Esophagus squamous epithelium (tissue), 4 donors: ENCODE measurements at regions not wholly inside any gene's neighbourhood (a gene's known extent, or its start where the extent isn't known, plus 50 kb on each side); places are given as distances from the start of the nearest gene placed in this dataset.

Experiments
- CTCF ChIP-seq, 6 experiments: fragments of 450-650 bp in 4 of 6; fragments of 200-600 bp in 2 of 6; sonication (generic) in 2 of 6; IDR thresholded peaks; one replicate each; pipeline ENCODE4 v1.5.1; 2016 to 2019; ENCODE audit warnings: antibody characterized with exemption in 6 of 6, mild to moderate bottlenecking in 4 of 6, moderate library complexity in 4 of 6
- POLR2A ChIP-seq, 4 donors: fragments of 450-650 bp; IDR thresholded peaks; one replicate each; pipeline ENCODE4 v1.6.1; 2017; ENCODE audit warnings: antibody characterized with exemption in 4 of 4, mild to moderate bottlenecking in 4 of 4, moderate library complexity in 3 of 4

GRCh38 chr7:70926666-70927065 is 205.3 kb upstream of the GALNT17 start:
- TF ChIP-seq CTCF (IDR thresholded peaks at IDR 0.05) (no peak), POLR2A (IDR thresholded peaks at IDR 0.05) (no peak)
